ENCODE measurements at regions not wholly inside any gene's neighbourhood (a gene's known extent, or its start where the extent isn't known, plus 50 kb on each side); places are given as distances from the start of the nearest gene placed in this dataset.

DNA sequence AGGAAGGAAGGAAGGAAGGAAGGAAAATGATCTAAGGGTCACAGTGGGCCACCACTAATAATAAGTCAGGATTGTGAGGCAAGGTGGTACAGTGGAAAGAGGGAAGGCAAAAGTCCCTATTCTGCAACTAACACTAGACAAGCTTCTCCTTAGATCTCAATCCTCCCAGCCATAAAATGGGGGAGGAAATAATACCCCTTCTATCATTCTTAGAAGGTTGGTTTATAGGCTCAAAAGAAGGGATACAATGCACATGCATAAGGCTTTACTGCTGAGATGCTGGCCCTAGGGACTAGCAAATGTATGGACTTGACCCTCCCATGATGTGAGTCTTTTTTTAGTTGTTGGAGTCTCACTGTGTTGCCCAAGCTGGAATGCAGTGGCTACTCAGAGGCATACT is 167.7 kb upstream of the ZNF507 start:
- no peak for DNase-seq
- Mint-ChIP-seq H3K9me3 (peaks cover 29% of the 10 kb centered on the region), H3K4me1 (ENCODE audit: low read depth) (no peaks in the 10 kb centered on the region), H3K4me3 (no peak overlapping the region), H3K27me3 (ENCODE audit: insufficient read depth) (no peaks in the 10 kb centered on the region; the same call in 1 of the 2 replicates), H3K36me3 (ENCODE audit: low read depth) (no peaks in the 10 kb centered on the region), H3K27ac (no peak overlapping the region)
- TF ChIP-seq CTCF (IDR thresholded peaks at IDR 0.05): no peak

- no peak for DNase-seq
- Mint-ChIP-seq H3K9me3 (peaks cover 36% of the 10 kb centered on the region), H3K27me3 (ENCODE audit: insufficient read depth) (no peaks in the 10 kb centered on the region; the same call in 1 of the 2 replicates), H3K4me1 (ENCODE audit: low read depth) (no peaks in the 10 kb centered on the region), H3K4me3 (no peak overlapping the region), H3K36me3 (ENCODE audit: low read depth) (no peaks in the 10 kb centered on the region), H3K27ac (no peak overlapping the region)
- TF ChIP-seq CTCF (IDR thresholded peaks at IDR 0.05): no peak
Measured at GRCh38 chr19:32178401-32178800, 167.0 kb upstream of the ZNF507 start.

DNA sequence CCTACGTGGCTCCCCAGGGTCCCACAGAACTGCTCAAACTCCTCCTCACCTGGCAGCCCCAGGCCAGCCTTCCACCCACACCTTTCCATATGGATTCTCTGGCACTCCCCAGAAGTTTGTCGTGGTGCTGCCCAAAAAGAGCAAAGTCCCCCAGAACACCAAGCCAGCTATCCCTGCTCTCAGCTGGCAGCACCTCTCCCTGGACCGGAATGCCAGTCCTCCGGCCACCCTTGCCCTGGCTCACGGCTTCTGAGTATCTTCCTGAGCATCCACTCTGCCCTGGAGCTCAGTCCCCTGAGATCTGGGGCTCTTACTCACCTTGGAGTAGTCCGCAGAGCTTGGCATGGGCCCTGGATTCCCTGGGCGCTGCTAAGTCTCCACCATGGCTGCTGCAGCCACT is 166.5 kb upstream of the ZNF507 start:
- no peak for DNase-seq
- peaks cover 1% of the 10 kb centered on the region; the same call in 1 of the 2 replicates for H3K27me3 Mint-ChIP-seq (ENCODE audit: insufficient read depth)
- H3K9me3 Mint-ChIP-seq: peaks cover 39% of the 10 kb centered on the region
- H3K36me3 Mint-ChIP-seq (ENCODE audit: low read depth): no peaks in the 10 kb centered on the region
- TF ChIP-seq CTCF (IDR thresholded peaks at IDR 0.05): no peak
- no peaks in the 10 kb centered on the region for H3K4me1 Mint-ChIP-seq (ENCODE audit: low read depth)
- H3K4me3 Mint-ChIP-seq: no peak overlapping the region
- no peak overlapping the region for H3K27ac Mint-ChIP-seq

DNA sequence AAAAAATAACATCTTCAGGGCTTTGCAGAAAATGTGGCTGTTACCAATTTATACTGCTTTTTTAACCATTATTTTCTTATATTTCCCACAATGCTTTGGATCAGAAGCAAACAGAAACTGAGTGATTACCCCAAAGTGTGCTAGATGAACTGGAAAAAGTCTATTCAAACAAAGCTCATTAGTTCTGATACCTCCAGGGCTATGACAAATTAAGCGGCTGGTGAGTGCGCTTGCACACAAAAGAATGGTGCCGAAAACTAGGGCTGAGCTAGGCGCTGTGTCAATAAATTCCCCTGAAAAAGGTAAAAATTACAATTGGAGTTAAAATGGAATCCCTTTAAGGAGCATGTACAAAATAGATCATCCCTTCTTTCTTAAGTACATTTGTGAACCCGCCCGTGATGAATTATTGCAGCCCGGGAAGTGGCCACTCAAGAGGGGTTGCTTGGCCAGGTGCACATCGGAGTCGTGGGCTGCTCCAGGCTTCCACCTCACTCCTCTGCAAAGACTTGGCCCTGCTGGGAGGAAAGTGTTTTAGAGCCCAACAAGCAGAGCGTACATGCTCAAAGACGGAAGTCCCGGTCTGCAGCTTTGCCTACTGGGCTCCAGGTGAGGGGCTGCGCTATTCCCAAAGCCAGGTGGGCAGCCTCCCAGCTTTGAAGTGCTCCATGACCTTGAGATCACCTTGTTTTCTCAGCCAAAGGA is 164.0 kb upstream of the ZNF507 start:
- DNase-seq: no peak
- Mint-ChIP-seq H3K4me1 (ENCODE audit: low read depth) (no peaks in the 10 kb centered on the region), H3K27me3 (ENCODE audit: insufficient read depth) (peaks cover 2% of the 10 kb centered on the region), H3K27ac (no peak overlapping the region), H3K36me3 (ENCODE audit: low read depth) (no peaks in the 10 kb centered on the region), H3K9me3 (peaks cover 51% of the 10 kb centered on the region), H3K4me3 (no peak overlapping the region)
- no peak for TF ChIP-seq CTCF (IDR thresholded peaks at IDR 0.05)

DNA sequence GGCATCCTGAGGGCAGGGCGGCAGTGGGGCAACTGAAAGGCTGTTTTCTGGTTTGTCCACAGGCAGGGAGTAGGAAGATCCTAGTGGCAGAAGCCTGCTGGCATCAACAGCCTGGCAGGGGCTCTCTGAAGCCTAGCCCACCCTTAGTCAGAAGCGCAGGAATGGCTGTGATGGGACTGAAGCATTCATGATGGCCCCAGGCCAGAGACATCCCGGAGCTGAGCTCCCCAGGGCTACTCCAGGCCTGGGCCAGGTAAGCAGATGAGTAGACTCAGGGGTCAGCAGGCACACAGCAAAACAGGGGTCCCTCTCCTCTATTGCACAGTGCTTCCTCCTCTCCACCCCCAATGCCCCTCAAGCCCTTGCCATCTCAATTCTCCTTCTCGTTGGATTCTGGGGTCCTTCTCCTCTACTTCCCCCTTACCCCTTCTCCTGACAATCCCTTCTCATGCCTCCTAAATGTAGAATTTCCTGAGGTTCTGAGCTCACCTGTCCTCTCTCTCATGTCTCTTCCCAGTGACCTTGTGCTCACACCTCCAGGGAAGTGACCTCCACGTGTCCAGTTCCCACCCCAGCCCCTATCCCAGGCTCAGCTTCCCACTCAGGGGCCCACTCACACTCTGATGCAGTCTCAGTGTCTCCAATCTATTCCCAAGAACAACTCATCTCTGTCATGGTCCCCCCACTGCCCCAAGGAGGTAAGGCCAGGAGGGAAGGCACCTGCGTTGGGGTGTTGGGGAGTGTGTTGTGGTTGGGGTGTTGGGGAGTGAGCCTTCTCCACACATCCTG is 158.7 kb upstream of the ZNF507 start:
- no peaks in the 10 kb centered on the region for H3K4me1 Mint-ChIP-seq (ENCODE audit: low read depth)
- H3K4me3 Mint-ChIP-seq: no peak overlapping the region
- peaks cover 55% of the 10 kb centered on the region for H3K9me3 Mint-ChIP-seq
- DNase-seq: no peak
- no peak overlapping the region for H3K27ac Mint-ChIP-seq
- no peaks in the 10 kb centered on the region; the same call in 1 of the 2 replicates for H3K36me3 Mint-ChIP-seq (ENCODE audit: low read depth)
- TF ChIP-seq CTCF (IDR thresholded peaks at IDR 0.05): no peak
- peaks cover 4% of the 10 kb centered on the region for H3K27me3 Mint-ChIP-seq (ENCODE audit: insufficient read depth)

Measured in HFFc6 (cell line).